GM21423 (cell line): ENCODE measurements at regions not wholly inside any gene's neighbourhood (a gene's known extent, or its start where the extent isn't known, plus 50 kb on each side); places are given as distances from the start of the nearest gene placed in this dataset.

Experiments used
- ATAC-seq: cut with Tn5 transposase; IDR thresholded peaks from one replicate; pipeline ENCODE4 v1.9.1; 2021; ENCODE audit warnings: mild to moderate bottlenecking, moderate library complexity; ENCODE audit not compliant: unreplicated experiment

GRCh38 chr12:4857472-4858291 lies 52.0 kb upstream of the KCNA1 start:
- peak; percentile 63 for ATAC-seq

GRCh38 chr12:4858386-4858785 lies 51.3 kb upstream of the KCNA1 start:
- ATAC-seq: no peak

- ATAC-seq: no peak
Measured at GRCh38 chr12:4859478-4860210, 50.1 kb upstream of the KCNA1 start.
